ENCODE measurements at regions not wholly inside any gene's neighbourhood (a gene's known extent, or its start where the extent isn't known, plus 50 kb on each side); places are given as distances from the start of the nearest gene placed in this dataset.

DNA sequence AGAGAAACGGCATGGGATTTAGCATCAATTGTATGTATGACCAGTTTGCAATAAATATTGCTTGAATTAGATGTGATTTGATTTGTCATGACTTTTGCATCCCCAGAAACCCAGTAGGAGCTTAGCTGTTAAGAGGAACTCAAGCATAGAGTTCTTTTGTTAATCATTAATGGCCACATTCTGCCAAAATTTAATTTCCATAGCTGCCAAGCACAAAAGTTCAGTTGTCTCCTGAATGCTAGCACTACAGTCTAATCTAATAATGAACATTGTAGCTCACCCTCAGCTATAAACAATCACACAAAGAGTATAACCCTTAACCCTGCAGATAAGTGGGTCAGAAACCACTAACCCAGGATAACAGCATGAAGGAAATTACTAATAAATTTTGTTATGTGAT is 169.8 kb upstream of the GRAMD2B start:
- H3K36me3 ChIP-seq (ENCODE audit: control insufficient read depth, insufficient read depth, low read length): no peaks in the 10 kb centered on the region
- no peak overlapping the region for H3K4me3 ChIP-seq (ENCODE audit: low read depth, low read length)
- H3K9ac ChIP-seq (ENCODE audit: low read length): no peak overlapping the region
- no peaks in the 10 kb centered on the region for H3K9me3 ChIP-seq (ENCODE audit: control insufficient read depth, insufficient read depth, low read depth, low read length)
- H3K4me1 ChIP-seq (ENCODE audit: control insufficient read depth, insufficient read depth, low read length): no peaks in the 10 kb centered on the region
- no peak overlapping the region for H3K27ac ChIP-seq (ENCODE audit: low read depth, low read length)
- H3K27me3 ChIP-seq (ENCODE audit: control insufficient read depth, insufficient read depth, low read length): no peaks in the 10 kb centered on the region

DNA sequence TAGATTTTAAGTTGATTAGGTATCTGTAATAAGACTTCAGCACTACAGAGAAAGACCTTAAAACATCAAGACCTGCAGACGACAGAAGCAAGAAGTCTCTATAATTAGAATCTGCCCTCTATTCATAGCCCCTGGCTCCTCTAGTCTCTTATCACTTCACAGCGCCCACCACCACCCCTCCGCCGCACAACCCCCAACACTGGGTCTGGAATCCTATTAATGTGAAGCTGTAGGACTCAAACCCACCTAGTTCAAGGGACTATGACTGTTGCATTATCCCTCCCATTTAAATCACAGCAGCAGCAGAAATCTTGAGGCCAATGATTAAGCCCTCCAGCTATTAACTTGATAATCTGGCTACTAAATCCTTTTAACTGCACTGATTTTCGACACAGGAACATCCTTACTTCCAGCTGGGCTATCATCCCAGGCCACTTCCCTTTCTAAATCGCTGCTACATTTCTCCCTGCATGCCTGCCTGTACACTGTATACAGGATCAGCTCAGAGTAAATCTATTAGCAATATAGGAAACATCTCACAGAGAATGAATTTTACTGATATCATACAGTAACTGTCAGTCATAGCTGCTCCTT is 159.5 kb upstream of the GRAMD2B start:
- Histone ChIP-seq H3K9me3 (ENCODE audit: control insufficient read depth, insufficient read depth, low read depth, low read length) (peaks cover 4% of the 10 kb centered on the region), H3K36me3 (ENCODE audit: control insufficient read depth, insufficient read depth, low read length) (no peaks in the 10 kb centered on the region), H3K9ac (ENCODE audit: low read length) (no peak overlapping the region), H3K27ac (ENCODE audit: low read depth, low read length) (no peak overlapping the region), H3K4me3 (ENCODE audit: low read depth, low read length) (no peak overlapping the region), H3K27me3 (ENCODE audit: control insufficient read depth, insufficient read depth, low read length) (no peaks in the 10 kb centered on the region), H3K4me1 (ENCODE audit: control insufficient read depth, insufficient read depth, low read length) (peaks cover 5% of the 10 kb centered on the region; the same call in 1 of the 2 replicates)

GRCh38 chr5:126265917-126266316 is 157.3 kb upstream of the GRAMD2B start:
- peaks cover 4% of the 10 kb centered on the region; the same call in 1 of the 2 replicates for H3K9me3 ChIP-seq (ENCODE audit: control insufficient read depth, insufficient read depth, low read depth, low read length)
- peaks cover 5% of the 10 kb centered on the region; the same call in 1 of the 2 replicates for H3K4me1 ChIP-seq (ENCODE audit: control insufficient read depth, insufficient read depth, low read length)
- H3K9ac ChIP-seq (ENCODE audit: low read length): no peak overlapping the region
- H3K36me3 ChIP-seq (ENCODE audit: control insufficient read depth, insufficient read depth, low read length): no peaks in the 10 kb centered on the region
- H3K4me3 ChIP-seq (ENCODE audit: low read depth, low read length): no peak overlapping the region
- no peak overlapping the region for H3K27ac ChIP-seq (ENCODE audit: low read depth, low read length)
- H3K27me3 ChIP-seq (ENCODE audit: control insufficient read depth, insufficient read depth, low read length): no peaks in the 10 kb centered on the region

DNA sequence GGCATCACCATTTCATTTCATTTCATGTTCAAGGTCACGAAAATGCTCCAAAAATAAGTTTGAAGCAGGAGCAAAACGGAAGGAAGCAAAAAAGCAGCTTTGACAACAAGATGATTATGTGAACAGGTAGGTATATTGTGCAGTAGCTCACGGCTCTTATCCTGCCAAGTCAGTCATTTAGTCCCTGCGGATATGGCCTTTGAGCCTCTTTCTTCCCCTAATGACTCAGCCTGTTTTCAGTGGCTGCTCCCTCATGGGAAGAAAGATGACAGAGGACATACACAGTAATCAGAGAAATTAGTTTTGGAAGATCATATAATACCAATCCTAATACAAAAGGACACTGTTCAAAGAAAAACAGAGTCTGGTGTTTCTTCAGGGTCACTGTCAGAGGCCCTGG is 155.8 kb upstream of the GRAMD2B start:
- Histone ChIP-seq H3K36me3 (ENCODE audit: control insufficient read depth, insufficient read depth, low read length) (no peaks in the 10 kb centered on the region), H3K27ac (ENCODE audit: low read depth, low read length) (no peak overlapping the region), H3K9me3 (ENCODE audit: control insufficient read depth, insufficient read depth, low read depth, low read length) (peaks cover 4% of the 10 kb centered on the region; the same call in 1 of the 2 replicates), H3K9ac (ENCODE audit: low read length) (no peak overlapping the region), H3K4me1 (ENCODE audit: control insufficient read depth, insufficient read depth, low read length) (peaks cover 5% of the 10 kb centered on the region; the same call in 1 of the 2 replicates), H3K27me3 (ENCODE audit: control insufficient read depth, insufficient read depth, low read length) (no peaks in the 10 kb centered on the region), H3K4me3 (ENCODE audit: low read depth, low read length) (no peak overlapping the region)

GRCh38 chr5:126268697-126269315 is 154.4 kb upstream of the GRAMD2B start:
- no peak overlapping the region for H3K4me3 ChIP-seq (ENCODE audit: low read depth, low read length)
- H3K27me3 ChIP-seq (ENCODE audit: control insufficient read depth, insufficient read depth, low read length): no peaks in the 10 kb centered on the region
- H3K36me3 ChIP-seq (ENCODE audit: control insufficient read depth, insufficient read depth, low read length): no peaks in the 10 kb centered on the region
- H3K4me1 ChIP-seq (ENCODE audit: control insufficient read depth, insufficient read depth, low read length): 0 out of 2 replicates have a peak, but pooled peaks cover 3% of the 10 kb centered on the region
- H3K9me3 ChIP-seq (ENCODE audit: control insufficient read depth, insufficient read depth, low read depth, low read length): peaks cover 4% of the 10 kb centered on the region; the same call in 1 of the 2 replicates
- H3K27ac ChIP-seq (ENCODE audit: low read depth, low read length): no peak overlapping the region
- H3K9ac ChIP-seq (ENCODE audit: low read length): no peak overlapping the region

DNA sequence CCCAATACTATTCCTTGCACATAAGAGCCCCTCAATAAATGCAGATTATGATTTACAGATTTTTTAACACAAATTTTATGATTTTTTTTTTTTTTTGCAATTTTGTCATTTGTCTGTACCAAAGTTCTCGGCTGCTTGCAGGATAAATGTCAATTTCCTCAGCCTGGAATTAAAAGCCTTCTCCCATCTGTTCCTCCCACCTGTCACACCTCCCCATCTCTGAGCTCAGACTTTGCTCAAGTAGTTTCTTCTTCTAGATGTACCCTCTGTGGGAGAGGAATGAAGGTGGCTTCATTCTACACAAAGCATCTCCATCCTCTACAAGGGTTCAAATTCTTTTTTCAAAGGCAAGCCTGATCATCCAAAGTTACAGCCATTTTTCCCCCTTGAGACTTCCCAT is 153.7 kb upstream of the GRAMD2B start:
- no peaks in the 10 kb centered on the region for H3K27me3 ChIP-seq (ENCODE audit: control insufficient read depth, insufficient read depth, low read length)
- H3K4me3 ChIP-seq (ENCODE audit: low read depth, low read length): no peak overlapping the region
- H3K9me3 ChIP-seq (ENCODE audit: control insufficient read depth, insufficient read depth, low read depth, low read length): peaks cover 4% of the 10 kb centered on the region; the same call in 1 of the 2 replicates
- no peak overlapping the region for H3K27ac ChIP-seq (ENCODE audit: low read depth, low read length)
- no peaks in the 10 kb centered on the region for H3K36me3 ChIP-seq (ENCODE audit: control insufficient read depth, insufficient read depth, low read length)
- H3K4me1 ChIP-seq (ENCODE audit: control insufficient read depth, insufficient read depth, low read length): no peaks in the 10 kb centered on the region
- H3K9ac ChIP-seq (ENCODE audit: low read length): no peak overlapping the region

DNA sequence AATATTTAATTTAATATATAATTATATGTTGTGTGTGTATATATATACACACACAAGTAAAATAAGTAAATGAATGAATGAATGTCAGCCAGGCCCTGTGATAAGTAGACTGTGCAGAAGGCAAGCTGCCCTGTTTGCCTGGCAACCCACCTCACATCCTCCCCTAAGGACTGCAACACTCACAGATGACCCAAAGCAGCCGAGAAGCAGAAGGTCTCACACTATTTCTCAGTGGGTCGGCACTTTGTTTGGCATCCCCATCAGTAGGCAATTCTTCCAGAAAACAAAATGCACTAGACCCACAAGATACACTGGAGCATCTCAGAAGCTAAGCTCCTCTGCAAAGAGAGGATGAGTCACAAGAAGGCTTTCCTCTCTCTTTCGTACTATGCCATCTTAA is 152.1 kb upstream of the GRAMD2B start:
- H3K9me3 ChIP-seq (ENCODE audit: control insufficient read depth, insufficient read depth, low read depth, low read length): no peaks in the 10 kb centered on the region
- no peak overlapping the region for H3K9ac ChIP-seq (ENCODE audit: low read length)
- no peaks in the 10 kb centered on the region for H3K4me1 ChIP-seq (ENCODE audit: control insufficient read depth, insufficient read depth, low read length)
- no peak overlapping the region for H3K4me3 ChIP-seq (ENCODE audit: low read depth, low read length)
- no peak overlapping the region for H3K27ac ChIP-seq (ENCODE audit: low read depth, low read length)
- no peaks in the 10 kb centered on the region for H3K36me3 ChIP-seq (ENCODE audit: control insufficient read depth, insufficient read depth, low read length)
- no peaks in the 10 kb centered on the region for H3K27me3 ChIP-seq (ENCODE audit: control insufficient read depth, insufficient read depth, low read length)

GRCh38 chr5:126274076-126274762 is 149.0 kb upstream of the GRAMD2B start:
- Histone ChIP-seq H3K36me3 (ENCODE audit: control insufficient read depth, insufficient read depth, low read length) (no peaks in the 10 kb centered on the region), H3K9ac (ENCODE audit: low read length) (no peak overlapping the region), H3K27me3 (ENCODE audit: control insufficient read depth, insufficient read depth, low read length) (no peaks in the 10 kb centered on the region), H3K27ac (ENCODE audit: low read depth, low read length) (no peak overlapping the region), H3K4me1 (ENCODE audit: control insufficient read depth, insufficient read depth, low read length) (no peaks in the 10 kb centered on the region), H3K9me3 (ENCODE audit: control insufficient read depth, insufficient read depth, low read depth, low read length) (no peaks in the 10 kb centered on the region), H3K4me3 (ENCODE audit: low read depth, low read length) (no peak overlapping the region)

DNA sequence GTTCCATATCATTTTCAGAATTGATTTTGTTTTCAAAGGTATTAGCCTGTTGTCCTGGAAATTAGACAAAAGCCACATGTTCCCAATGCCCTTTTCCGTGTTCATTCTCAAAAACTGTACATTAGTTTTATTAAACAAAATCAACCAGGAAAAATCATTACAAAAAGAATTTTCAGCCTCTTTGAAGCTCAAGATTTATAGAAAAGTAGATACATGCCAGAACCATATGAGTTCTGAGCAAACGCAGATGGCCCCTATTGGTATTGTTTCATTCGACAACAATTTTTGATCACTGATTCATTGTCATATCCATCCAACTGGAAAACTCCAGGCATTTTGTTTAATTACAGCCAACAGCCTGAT is 148.5 kb upstream of the GRAMD2B start:
- Histone ChIP-seq H3K27ac (ENCODE audit: low read depth, low read length) (no peak overlapping the region), H3K27me3 (ENCODE audit: control insufficient read depth, insufficient read depth, low read length) (no peaks in the 10 kb centered on the region), H3K4me3 (ENCODE audit: low read depth, low read length) (no peak overlapping the region), H3K4me1 (ENCODE audit: control insufficient read depth, insufficient read depth, low read length) (no peaks in the 10 kb centered on the region), H3K9ac (ENCODE audit: low read length) (no peak overlapping the region), H3K36me3 (ENCODE audit: control insufficient read depth, insufficient read depth, low read length) (no peaks in the 10 kb centered on the region), H3K9me3 (ENCODE audit: control insufficient read depth, insufficient read depth, low read depth, low read length) (no peaks in the 10 kb centered on the region)

DNA sequence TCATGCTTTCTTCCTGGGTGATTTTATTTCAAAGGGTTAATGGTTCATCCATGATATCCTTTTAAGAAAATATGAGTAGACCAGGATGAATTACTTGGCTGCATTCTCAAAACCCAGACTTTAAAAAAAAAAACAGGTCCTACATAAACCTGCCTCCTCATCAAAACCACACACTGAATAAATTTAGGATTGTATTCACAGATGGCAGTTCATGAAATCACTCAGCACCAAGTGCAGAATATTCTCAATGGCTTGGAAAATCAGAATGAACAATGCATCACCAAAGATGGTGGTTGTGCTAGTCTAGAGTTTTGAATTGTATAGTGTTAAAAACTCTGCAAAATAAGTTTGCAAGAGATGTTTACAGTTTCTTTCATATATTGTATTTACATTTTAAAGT is 145.4 kb upstream of the GRAMD2B start:
- Histone ChIP-seq H3K27me3 (ENCODE audit: control insufficient read depth, insufficient read depth, low read length) (no peaks in the 10 kb centered on the region), H3K4me1 (ENCODE audit: control insufficient read depth, insufficient read depth, low read length) (no peaks in the 10 kb centered on the region), H3K9me3 (ENCODE audit: control insufficient read depth, insufficient read depth, low read depth, low read length) (no peaks in the 10 kb centered on the region), H3K4me3 (ENCODE audit: low read depth, low read length) (no peak overlapping the region), H3K27ac (ENCODE audit: low read depth, low read length) (no peak overlapping the region), H3K36me3 (ENCODE audit: control insufficient read depth, insufficient read depth, low read length) (no peaks in the 10 kb centered on the region), H3K9ac (ENCODE audit: low read length) (no peak overlapping the region)

GRCh38 chr5:126280343-126280742 is 142.9 kb upstream of the GRAMD2B start:
- no peaks in the 10 kb centered on the region for H3K9me3 ChIP-seq (ENCODE audit: control insufficient read depth, insufficient read depth, low read depth, low read length)
- no peak overlapping the region for H3K9ac ChIP-seq (ENCODE audit: low read length)
- H3K4me1 ChIP-seq (ENCODE audit: control insufficient read depth, insufficient read depth, low read length): no peaks in the 10 kb centered on the region
- H3K27ac ChIP-seq (ENCODE audit: low read depth, low read length): no peak overlapping the region
- H3K4me3 ChIP-seq (ENCODE audit: low read depth, low read length): no peak overlapping the region
- H3K36me3 ChIP-seq (ENCODE audit: control insufficient read depth, insufficient read depth, low read length): no peaks in the 10 kb centered on the region
- no peaks in the 10 kb centered on the region for H3K27me3 ChIP-seq (ENCODE audit: control insufficient read depth, insufficient read depth, low read length)

Measured in HUES6 (cell line).